Keratinocyte (primary cell): ENCODE measurements at regions not wholly inside any gene's neighbourhood (a gene's known extent, or its start where the extent isn't known, plus 50 kb on each side); places are given as distances from the start of the nearest gene placed in this dataset.

Experiments used
- EZH2 ChIP-seq: IDR thresholded peaks from one replicate; pipeline ENCODE4 v1.6.1; 2012; ENCODE audit warnings: inconsistent platforms, mild to moderate bottlenecking, low read length, moderate library complexity
- TF ChIP-seq, protein P1 (sequence below), 3 experiments: IDR thresholded peaks in 1 of 3; conservative IDR thresholded peaks in 1 of 3; optimal IDR thresholded peaks in 1 of 3; 2 replicates in 2 of 3; 3 replicates in 1 of 3; pipeline versions ENCODE3 to v1.5.1; 2011; ENCODE audit warnings: low read length in 3 of 3, mild to moderate bottlenecking in 3 of 3, moderate library complexity in 2 of 3, control low read depth in 1 of 3, inconsistent platforms in 1 of 3; ENCODE audit not compliant: insufficient read depth in 2 of 3; ENCODE audit errors: extremely low read depth in 1 of 3

DNA sequence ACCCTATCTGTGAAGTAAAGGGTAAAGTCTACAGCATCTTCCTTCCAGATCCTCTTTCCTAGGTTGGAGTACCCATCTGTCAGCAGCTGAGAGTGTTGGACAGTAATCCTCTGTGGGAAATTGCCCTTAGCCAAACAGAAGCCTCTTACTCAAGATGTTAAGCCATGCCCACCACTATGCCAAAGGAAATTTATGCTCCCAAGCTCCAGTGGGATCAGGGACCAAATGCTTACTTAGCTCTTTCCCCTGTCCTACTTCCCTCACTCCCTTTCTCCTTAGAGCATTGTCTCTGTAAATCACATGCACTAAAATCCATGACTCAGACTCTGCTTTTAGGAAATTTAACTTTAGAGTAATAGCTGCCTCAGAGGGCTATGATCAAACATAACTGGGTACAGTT is 254.0 kb downstream of the BRINP2 start:
- TF ChIP-seq, protein P1, sequence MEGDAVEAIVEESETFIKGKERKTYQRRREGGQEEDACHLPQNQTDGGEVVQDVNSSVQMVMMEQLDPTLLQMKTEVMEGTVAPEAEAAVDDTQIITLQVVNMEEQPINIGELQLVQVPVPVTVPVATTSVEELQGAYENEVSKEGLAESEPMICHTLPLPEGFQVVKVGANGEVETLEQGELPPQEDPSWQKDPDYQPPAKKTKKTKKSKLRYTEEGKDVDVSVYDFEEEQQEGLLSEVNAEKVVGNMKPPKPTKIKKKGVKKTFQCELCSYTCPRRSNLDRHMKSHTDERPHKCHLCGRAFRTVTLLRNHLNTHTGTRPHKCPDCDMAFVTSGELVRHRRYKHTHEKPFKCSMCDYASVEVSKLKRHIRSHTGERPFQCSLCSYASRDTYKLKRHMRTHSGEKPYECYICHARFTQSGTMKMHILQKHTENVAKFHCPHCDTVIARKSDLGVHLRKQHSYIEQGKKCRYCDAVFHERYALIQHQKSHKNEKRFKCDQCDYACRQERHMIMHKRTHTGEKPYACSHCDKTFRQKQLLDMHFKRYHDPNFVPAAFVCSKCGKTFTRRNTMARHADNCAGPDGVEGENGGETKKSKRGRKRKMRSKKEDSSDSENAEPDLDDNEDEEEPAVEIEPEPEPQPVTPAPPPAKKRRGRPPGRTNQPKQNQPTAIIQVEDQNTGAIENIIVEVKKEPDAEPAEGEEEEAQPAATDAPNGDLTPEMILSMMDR (optimal IDR thresholded peaks at IDR 0.05 in 1 of 3, IDR thresholded peaks at IDR 0.05 in 1 of 3, conservative IDR thresholded peaks at IDR 0.05 in 1 of 3; ENCODE audit: extremely low read depth in 1 of 3, insufficient read depth in 2 of 3, low read length in 3 of 3): no peak
- no peak for TF ChIP-seq EZH2
